Liver (tissue), 8 donors: ENCODE measurements at regions not wholly inside any gene's neighbourhood (a gene's known extent, or its start where the extent isn't known, plus 50 kb on each side); places are given as distances from the start of the nearest gene placed in this dataset.

Experiments used
- DNase-seq: peaks from one replicate; pipeline ENCODE4 v3.0.0-alpha.2; 2017; ENCODE audit warnings: low spot score
- H3K27ac ChIP-seq, 2 donors: one replicate each; pipeline ENCODE4 v1.7.0; 2013; ENCODE audit warnings: inconsistent platforms in 2 of 2, low read length in 2 of 2, control low read depth in 1 of 2, low read depth in 1 of 2, mild to moderate bottlenecking in 1 of 2
- H3K27me3 ChIP-seq, 4 donors: one replicate each; pipeline versions ENCODE4 v1.6.1 to v1.7.0; 2013; ENCODE audit warnings: low read length in 3 of 4, inconsistent platforms in 1 of 4, mild to moderate bottlenecking in 1 of 4, moderate library complexity in 1 of 4; ENCODE audit not compliant: control insufficient read depth in 4 of 4, insufficient read depth in 4 of 4
- H3K36me3 ChIP-seq, 4 donors: one replicate each; pipeline versions ENCODE4 v1.6.1 to v1.7.0; 2013; ENCODE audit warnings: low read length in 3 of 4, mild to moderate bottlenecking in 3 of 4, low read depth in 1 of 4, moderate library complexity in 1 of 4; ENCODE audit not compliant: control insufficient read depth in 4 of 4, insufficient read depth in 3 of 4
- H3K4me1 ChIP-seq, 4 donors: one replicate each; pipeline versions ENCODE4 v1.6.1 to v1.7.0; 2013; ENCODE audit warnings: low read length in 3 of 4, mild to moderate bottlenecking in 3 of 4, moderate library complexity in 1 of 4; ENCODE audit not compliant: control insufficient read depth in 4 of 4, insufficient read depth in 4 of 4
- H3K4me3 ChIP-seq, 3 donors: one replicate each; pipeline versions ENCODE4 v1.6.1 to v1.7.0; 2013; ENCODE audit warnings: low read length in 3 of 3, control low read depth in 1 of 3, low read depth in 1 of 3, mild to moderate bottlenecking in 1 of 3
- H3K9ac ChIP-seq, 2 donors: one replicate each; pipeline ENCODE4 v1.7.0; 2013; ENCODE audit warnings: low read length in 2 of 2, mild to moderate bottlenecking in 2 of 2, moderate library complexity in 2 of 2, control low read depth in 1 of 2, low read depth in 1 of 2
- H3K9me3 ChIP-seq, 4 donors: one replicate each; pipeline versions ENCODE4 v1.6.1 to v1.7.0; 2013; ENCODE audit warnings: low read length in 3 of 4; ENCODE audit not compliant: control insufficient read depth in 4 of 4
- EGR1 ChIP-seq, 2 donors: IDR thresholded peaks; 2 replicates each; pipeline ENCODE4 v1.6.1; 2016 to 2018; ENCODE audit warnings: antibody characterized with exemption in 2 of 2, low read depth in 2 of 2
- FOXA1 ChIP-seq: IDR thresholded peaks from 2 replicates; pipeline ENCODE4 v1.6.1; 2016; ENCODE audit warnings: antibody characterized with exemption
- HNF4G ChIP-seq: IDR thresholded peaks from 2 replicates; pipeline ENCODE4 v1.6.1; 2016; ENCODE audit warnings: antibody characterized with exemption
- JUND ChIP-seq, 2 donors: IDR thresholded peaks; 2 replicates each; pipeline ENCODE4 v1.6.1; 2016; ENCODE audit warnings: antibody characterized with exemption in 2 of 2
- NR2F2 ChIP-seq: IDR thresholded peaks from 2 replicates; pipeline ENCODE4 v1.6.1; 2016; ENCODE audit warnings: antibody characterized with exemption
- RAD21 ChIP-seq, 2 donors: IDR thresholded peaks; 2 replicates each; pipeline ENCODE4 v1.6.1; 2016; ENCODE audit warnings: antibody characterized with exemption in 2 of 2, mild to moderate bottlenecking in 2 of 2
- RXRA ChIP-seq, 2 donors: IDR thresholded peaks; 2 replicates each; pipeline ENCODE4 v1.6.1; 2017 to 2018; ENCODE audit warnings: antibody characterized with exemption in 2 of 2, mild to moderate bottlenecking in 1 of 2
- YY1 ChIP-seq: IDR thresholded peaks from 2 replicates; pipeline ENCODE4 v1.6.1; 2016; ENCODE audit warnings: antibody characterized with exemption, mild to moderate bottlenecking
- WGBS: extraction: QIAGEN DNeasy Blood & Tissue Kit; methylation state at CpG from one replicate; pipeline ENCODE4 v1.1.7; 2013; 5-methylcytosine and 5-hydroxymethylcytosine counted together
- TF ChIP-seq, protein P1 (sequence below): IDR thresholded peaks from 2 replicates; pipeline ENCODE4 v1.6.1; 2016; ENCODE audit warnings: antibody characterized with exemption
- TF ChIP-seq, protein P2 (sequence below): IDR thresholded peaks from 2 replicates; pipeline ENCODE4 v1.6.1; 2016; ENCODE audit warnings: antibody characterized with exemption, mild to moderate bottlenecking
- TF ChIP-seq, protein P3 (sequence below): fragments of 150-350 bp; IDR thresholded peaks from 2 replicates; pipeline ENCODE4 v1.5.1; 2017; ENCODE audit warnings: improper control_type of control experiment, low read depth, low read length; ENCODE audit not compliant: missing input control
- donor health status: healthy.
- donor health status: healthy.
- donor health status: healthy.
- donor health status: healthy.
- donor health status: healthy.

DNA sequence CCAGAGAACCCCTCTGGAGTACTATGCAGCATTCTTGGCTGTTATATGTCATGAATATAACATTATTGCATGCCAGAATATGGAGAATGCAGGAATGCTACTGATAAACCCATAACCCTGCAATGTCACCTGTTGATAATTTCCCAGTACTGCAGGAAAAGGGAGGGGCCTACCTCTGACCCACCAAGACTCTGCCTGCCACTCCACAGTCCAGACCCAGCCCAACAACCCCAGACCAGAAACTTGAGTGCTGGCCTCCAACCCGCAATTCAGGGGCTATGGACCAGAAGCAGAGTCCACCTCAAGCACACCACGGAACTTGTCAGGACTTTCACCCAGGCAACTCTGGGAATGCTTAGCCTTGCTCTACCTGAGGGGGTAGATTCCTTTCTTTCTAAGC lies 92.9 kb upstream of the WDR44 start:
- H3K4me1 ChIP-seq: no peaks in the 10 kb centered on the region
- no peak for DNase-seq
- no peaks in the 10 kb centered on the region for H3K9me3 ChIP-seq
- no peak overlapping the region for H3K9ac ChIP-seq
- H3K27ac ChIP-seq: no peak overlapping the region
- no peak overlapping the region for H3K4me3 ChIP-seq
- no peaks in the 10 kb centered on the region for H3K36me3 ChIP-seq
- no peak for TF ChIP-seq JUND (IDR thresholded peaks at IDR 0.05)
- TF ChIP-seq EGR1 (IDR thresholded peaks at IDR 0.05; ENCODE audit: low read depth in 2 of 2): no peak
- TF ChIP-seq, protein P1, sequence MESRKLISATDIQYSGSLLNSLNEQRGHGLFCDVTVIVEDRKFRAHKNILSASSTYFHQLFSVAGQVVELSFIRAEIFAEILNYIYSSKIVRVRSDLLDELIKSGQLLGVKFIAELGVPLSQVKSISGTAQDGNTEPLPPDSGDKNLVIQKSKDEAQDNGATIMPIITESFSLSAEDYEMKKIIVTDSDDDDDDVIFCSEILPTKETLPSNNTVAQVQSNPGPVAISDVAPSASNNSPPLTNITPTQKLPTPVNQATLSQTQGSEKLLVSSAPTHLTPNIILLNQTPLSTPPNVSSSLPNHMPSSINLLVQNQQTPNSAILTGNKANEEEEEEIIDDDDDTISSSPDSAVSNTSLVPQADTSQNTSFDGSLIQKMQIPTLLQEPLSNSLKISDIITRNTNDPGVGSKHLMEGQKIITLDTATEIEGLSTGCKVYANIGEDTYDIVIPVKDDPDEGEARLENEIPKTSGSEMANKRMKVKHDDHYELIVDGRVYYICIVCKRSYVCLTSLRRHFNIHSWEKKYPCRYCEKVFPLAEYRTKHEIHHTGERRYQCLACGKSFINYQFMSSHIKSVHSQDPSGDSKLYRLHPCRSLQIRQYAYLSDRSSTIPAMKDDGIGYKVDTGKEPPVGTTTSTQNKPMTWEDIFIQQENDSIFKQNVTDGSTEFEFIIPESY: no peak
- 90% methylated on average over 2 of the region's 2 CpGs for WGBS
- no peaks in the 10 kb centered on the region for H3K27me3 ChIP-seq

DNA sequence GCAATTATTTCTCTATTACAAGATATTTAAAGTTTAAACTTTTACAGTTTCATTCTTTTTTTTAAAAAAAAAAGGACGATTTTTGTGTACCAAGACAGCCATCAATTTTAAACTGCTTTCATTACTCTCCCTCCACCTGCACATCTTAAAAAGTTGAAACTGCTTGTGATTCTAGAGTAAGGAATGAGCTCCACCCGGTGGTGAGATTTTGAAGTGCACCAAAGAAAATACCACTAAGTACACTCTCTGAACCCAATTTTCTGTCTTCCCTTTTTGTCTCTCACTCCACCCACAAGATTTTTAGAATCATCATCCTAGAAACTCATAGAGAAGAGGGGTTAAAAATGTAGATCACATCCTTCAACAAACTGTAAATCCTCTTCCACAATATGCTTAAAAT lies 91.3 kb upstream of the WDR44 start:
- Histone ChIP-seq H3K4me1 (no peaks in the 10 kb centered on the region), H3K27ac (no peak overlapping the region), H3K36me3 (no peaks in the 10 kb centered on the region), H3K27me3 (no peaks in the 10 kb centered on the region), H3K9ac (no peak overlapping the region), H3K4me3 (no peak overlapping the region), H3K9me3 (no peaks in the 10 kb centered on the region)
- WGBS: 0% methylated on average over 2 of the region's 2 CpGs
- TF ChIP-seq HNF4G (no peak), YY1 (no peak), RXRA (IDR thresholded peaks at IDR 0.05) (no peak), JUND (IDR thresholded peaks at IDR 0.05) (no peak), FOXA1 (no peak), RAD21 (IDR thresholded peaks at IDR 0.05) (peak; percentile 74 to 88)
- TF ChIP-seq, protein P2, sequence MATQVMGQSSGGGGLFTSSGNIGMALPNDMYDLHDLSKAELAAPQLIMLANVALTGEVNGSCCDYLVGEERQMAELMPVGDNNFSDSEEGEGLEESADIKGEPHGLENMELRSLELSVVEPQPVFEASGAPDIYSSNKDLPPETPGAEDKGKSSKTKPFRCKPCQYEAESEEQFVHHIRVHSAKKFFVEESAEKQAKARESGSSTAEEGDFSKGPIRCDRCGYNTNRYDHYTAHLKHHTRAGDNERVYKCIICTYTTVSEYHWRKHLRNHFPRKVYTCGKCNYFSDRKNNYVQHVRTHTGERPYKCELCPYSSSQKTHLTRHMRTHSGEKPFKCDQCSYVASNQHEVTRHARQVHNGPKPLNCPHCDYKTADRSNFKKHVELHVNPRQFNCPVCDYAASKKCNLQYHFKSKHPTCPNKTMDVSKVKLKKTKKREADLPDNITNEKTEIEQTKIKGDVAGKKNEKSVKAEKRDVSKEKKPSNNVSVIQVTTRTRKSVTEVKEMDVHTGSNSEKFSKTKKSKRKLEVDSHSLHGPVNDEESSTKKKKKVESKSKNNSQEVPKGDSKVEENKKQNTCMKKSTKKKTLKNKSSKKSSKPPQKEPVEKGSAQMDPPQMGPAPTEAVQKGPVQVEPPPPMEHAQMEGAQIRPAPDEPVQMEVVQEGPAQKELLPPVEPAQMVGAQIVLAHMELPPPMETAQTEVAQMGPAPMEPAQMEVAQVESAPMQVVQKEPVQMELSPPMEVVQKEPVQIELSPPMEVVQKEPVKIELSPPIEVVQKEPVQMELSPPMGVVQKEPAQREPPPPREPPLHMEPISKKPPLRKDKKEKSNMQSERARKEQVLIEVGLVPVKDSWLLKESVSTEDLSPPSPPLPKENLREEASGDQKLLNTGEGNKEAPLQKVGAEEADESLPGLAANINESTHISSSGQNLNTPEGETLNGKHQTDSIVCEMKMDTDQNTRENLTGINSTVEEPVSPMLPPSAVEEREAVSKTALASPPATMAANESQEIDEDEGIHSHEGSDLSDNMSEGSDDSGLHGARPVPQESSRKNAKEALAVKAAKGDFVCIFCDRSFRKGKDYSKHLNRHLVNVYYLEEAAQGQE: no peak
- TF ChIP-seq, protein P3, sequence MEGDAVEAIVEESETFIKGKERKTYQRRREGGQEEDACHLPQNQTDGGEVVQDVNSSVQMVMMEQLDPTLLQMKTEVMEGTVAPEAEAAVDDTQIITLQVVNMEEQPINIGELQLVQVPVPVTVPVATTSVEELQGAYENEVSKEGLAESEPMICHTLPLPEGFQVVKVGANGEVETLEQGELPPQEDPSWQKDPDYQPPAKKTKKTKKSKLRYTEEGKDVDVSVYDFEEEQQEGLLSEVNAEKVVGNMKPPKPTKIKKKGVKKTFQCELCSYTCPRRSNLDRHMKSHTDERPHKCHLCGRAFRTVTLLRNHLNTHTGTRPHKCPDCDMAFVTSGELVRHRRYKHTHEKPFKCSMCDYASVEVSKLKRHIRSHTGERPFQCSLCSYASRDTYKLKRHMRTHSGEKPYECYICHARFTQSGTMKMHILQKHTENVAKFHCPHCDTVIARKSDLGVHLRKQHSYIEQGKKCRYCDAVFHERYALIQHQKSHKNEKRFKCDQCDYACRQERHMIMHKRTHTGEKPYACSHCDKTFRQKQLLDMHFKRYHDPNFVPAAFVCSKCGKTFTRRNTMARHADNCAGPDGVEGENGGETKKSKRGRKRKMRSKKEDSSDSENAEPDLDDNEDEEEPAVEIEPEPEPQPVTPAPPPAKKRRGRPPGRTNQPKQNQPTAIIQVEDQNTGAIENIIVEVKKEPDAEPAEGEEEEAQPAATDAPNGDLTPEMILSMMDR: peak; percentile 65
- peak; percentile 48 for DNase-seq

DNA sequence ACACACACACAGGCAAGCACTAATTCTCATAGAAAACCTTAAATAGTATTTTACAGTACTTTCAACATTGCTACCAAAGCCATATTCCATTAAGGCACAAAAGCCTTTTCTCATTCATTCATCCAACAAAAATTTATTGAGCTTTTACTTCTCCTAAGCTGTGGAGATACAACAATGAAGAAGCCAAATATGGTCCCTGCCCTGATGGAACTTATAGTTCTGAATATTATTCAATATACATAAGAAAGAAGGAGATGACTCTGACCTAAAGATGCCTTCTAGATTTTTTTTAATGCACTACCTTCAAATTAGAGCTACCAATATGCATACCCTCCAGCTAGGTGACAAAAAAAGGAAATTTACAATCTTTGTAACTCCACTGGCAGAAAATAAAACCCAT lies 90.0 kb upstream of the WDR44 start:
- no peak overlapping the region for H3K9ac ChIP-seq
- H3K4me3 ChIP-seq: no peak overlapping the region
- DNase-seq: no peak
- no peaks in the 10 kb centered on the region for H3K4me1 ChIP-seq
- H3K9me3 ChIP-seq: no peaks in the 10 kb centered on the region
- H3K27me3 ChIP-seq: no peaks in the 10 kb centered on the region
- no peak overlapping the region for H3K27ac ChIP-seq
- TF ChIP-seq, protein P2: no peak
- TF ChIP-seq NR2F2: no peak
- no peaks in the 10 kb centered on the region for H3K36me3 ChIP-seq
